ENCODE measurements at regions not wholly inside any gene's neighbourhood (a gene's known extent, or its start where the extent isn't known, plus 50 kb on each side); places are given as distances from the start of the nearest gene placed in this dataset.

DNA sequence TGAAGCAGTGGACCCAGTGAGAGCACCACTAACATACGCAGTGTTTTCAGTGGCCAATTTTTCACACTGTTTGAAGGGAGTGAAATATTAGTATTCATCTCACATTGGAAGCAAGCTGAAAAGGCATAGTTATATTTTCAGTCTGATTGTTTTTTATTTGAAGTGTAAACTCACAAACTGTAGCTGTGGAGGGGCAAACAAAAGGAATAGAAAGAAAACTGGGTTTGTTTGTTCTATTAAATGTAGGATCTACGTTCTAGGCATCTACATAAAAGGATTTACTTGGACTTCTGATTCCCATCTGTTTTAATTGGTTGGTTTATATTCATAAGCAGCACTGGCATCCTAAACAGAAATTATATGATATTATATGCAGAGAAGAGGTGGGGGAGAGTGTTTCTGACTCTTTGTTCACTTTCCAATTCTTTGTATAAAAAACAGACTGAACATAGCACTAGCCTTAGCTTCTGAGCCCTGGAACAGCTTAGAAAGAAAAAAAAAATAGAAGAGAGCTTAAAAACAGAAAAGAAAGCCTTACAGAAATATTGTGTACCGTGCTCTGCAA, 447.8 kb upstream of the KCND2 start:
- H3K27me3 ChIP-seq = no peaks in the 10 kb centered on the region

DNA sequence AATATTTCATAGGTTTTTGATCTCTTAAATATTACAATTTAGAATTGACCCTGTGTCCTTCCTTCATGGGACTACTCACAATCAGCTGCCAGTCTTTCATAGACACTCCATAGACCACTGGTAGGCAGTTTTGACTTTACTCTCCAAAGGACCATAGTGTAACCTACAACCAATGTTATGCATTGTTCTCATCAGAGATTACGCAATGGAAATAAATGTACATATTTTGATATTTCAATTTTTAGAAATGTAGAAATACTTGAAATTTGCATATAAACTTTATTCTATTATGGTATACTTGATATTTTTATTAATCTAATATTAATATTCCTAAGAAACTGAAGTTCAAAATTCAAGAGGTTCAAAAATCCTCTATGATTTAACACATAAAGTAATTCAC, 446.4 kb upstream of the KCND2 start:
- no peaks in the 10 kb centered on the region for H3K27me3 ChIP-seq
- no peaks in the 10 kb centered on the region for H3K36me3 ChIP-seq
- no peak for TF ChIP-seq POLR2A (IDR thresholded peaks at IDR 0.05)
- TF ChIP-seq, protein P1, sequence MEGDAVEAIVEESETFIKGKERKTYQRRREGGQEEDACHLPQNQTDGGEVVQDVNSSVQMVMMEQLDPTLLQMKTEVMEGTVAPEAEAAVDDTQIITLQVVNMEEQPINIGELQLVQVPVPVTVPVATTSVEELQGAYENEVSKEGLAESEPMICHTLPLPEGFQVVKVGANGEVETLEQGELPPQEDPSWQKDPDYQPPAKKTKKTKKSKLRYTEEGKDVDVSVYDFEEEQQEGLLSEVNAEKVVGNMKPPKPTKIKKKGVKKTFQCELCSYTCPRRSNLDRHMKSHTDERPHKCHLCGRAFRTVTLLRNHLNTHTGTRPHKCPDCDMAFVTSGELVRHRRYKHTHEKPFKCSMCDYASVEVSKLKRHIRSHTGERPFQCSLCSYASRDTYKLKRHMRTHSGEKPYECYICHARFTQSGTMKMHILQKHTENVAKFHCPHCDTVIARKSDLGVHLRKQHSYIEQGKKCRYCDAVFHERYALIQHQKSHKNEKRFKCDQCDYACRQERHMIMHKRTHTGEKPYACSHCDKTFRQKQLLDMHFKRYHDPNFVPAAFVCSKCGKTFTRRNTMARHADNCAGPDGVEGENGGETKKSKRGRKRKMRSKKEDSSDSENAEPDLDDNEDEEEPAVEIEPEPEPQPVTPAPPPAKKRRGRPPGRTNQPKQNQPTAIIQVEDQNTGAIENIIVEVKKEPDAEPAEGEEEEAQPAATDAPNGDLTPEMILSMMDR (IDR thresholded peaks at IDR 0.05) = no peak
- no peak for TF ChIP-seq POLR2AphosphoS5 (IDR thresholded peaks at IDR 0.05)
- H3K4me1 ChIP-seq = no peaks in the 10 kb centered on the region
- DNase-seq (ENCODE audit: low spot score in 2 of 2) = no peak
- peaks cover 0 to 7% of the 10 kb centered on the region in 2 donors for H3K9me3 ChIP-seq
- no peak overlapping the region for H3K27ac ChIP-seq
- intact Hi-C loops (cut with DNase I; ENCODE audit: low total_unique reads) = no loop called here
- no peak overlapping the region for H3K4me3 ChIP-seq

More for the DNA sequence above, 447.8 kb upstream of the KCND2 start:
- Histone ChIP-seq H3K9me3 (peaks cover 0 to 13% of the 10 kb centered on the region in 2 donors), H3K4me3 (no peak overlapping the region), H3K4me1 (no peaks in the 10 kb centered on the region), H3K36me3 (no peaks in the 10 kb centered on the region), H3K27ac (no peak overlapping the region)
- no peak for TF ChIP-seq POLR2A (IDR thresholded peaks at IDR 0.05)
- TF ChIP-seq, protein P1 (IDR thresholded peaks at IDR 0.05) = no peak
- no peak for TF ChIP-seq POLR2AphosphoS5 (IDR thresholded peaks at IDR 0.05)
- intact Hi-C loops (cut with DNase I; ENCODE audit: low total_unique reads) = no loop called here
- no peak for DNase-seq (ENCODE audit: low spot score in 2 of 2)

DNA sequence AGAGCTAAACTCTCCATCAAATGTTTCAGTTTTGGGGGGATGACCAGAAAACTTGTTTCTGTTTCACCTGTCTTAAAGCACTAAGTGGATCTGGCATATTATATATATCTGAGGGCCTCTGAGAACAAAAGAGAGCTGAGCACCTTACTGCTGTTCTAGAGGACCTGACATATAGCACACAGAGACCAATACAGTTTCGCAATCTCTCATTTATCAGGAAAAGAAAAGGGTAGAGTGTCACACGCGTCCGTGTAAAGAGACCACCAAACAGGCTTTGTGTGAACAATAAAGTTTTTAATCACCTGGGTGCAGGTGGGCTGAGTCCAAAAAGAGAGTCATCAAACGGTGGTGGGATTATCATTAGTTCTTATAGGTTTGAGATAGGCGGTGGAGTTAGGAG, 434.5 kb upstream of the KCND2 start:
- Histone ChIP-seq H3K36me3 (no peaks in the 10 kb centered on the region), H3K4me1 (no peaks in the 10 kb centered on the region), H3K4me3 (no peak overlapping the region), H3K27me3 (no peaks in the 10 kb centered on the region), H3K27ac (no peak overlapping the region), H3K9me3 (peaks cover 6 to 14% of the 10 kb centered on the region in 2 donors)
- intact Hi-C loops (cut with DNase I; ENCODE audit: low total_unique reads) = loop anchor here (10.0 kb wide), 1 partner anchor 224 kb away; no protein-coding TSS in a partner anchor
- no peak for TF ChIP-seq POLR2AphosphoS5 (IDR thresholded peaks at IDR 0.05)
- TF ChIP-seq POLR2A (IDR thresholded peaks at IDR 0.05) = no peak
- DNase-seq (ENCODE audit: low spot score in 2 of 2) = no peak

DNA sequence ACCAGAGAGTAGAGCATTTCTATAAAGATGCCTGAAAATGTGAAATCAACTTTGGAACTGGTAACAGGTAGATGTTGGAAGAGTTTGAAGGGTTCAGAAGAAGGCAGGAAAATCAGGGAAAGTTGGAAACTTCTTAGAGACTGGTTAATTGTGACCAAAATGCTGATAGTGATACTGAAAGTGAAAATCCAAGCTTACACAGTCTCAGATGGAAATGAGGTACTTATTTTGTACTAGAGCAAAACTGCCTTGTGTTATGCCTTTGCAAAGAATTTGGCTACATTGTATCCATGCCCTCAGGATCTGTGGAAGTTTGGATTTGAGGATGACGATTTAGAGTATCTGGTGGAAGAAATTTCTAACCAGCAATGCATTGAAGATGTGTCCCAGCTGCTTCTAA, 430.6 kb upstream of the KCND2 start:
- DNase-seq (ENCODE audit: low spot score in 2 of 2) = no peak
- H3K9me3 ChIP-seq = peaks cover 6 to 14% of the 10 kb centered on the region in 2 donors
- intact Hi-C loops (cut with DNase I; ENCODE audit: low total_unique reads) = no loop called here
- TF ChIP-seq POLR2AphosphoS5 (IDR thresholded peaks at IDR 0.05) = no peak
- H3K4me3 ChIP-seq = no peak overlapping the region
- no peak overlapping the region for H3K27ac ChIP-seq
- no peaks in the 10 kb centered on the region for H3K4me1 ChIP-seq
- no peaks in the 10 kb centered on the region for H3K36me3 ChIP-seq
- H3K27me3 ChIP-seq = no peaks in the 10 kb centered on the region

DNA sequence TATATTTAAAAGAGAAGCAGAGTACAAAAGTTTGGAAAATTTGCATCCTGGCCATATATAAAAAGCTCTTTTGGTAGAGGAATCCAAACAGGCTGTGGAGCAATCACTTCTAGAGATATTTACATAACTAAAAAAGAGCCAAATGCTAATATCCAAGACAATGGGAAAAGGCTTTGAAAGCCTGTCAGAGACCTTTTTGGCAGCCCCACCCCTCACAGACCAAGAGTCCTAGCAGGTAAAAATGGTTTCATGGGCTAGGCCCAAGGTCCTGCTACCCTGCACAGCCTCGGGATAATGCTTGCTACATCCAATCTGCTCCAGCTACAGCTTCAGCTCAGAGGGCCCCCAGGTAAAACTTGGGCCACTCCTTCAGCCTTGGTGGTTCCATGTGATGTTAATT, 430.2 kb upstream of the KCND2 start:
- no peak for DNase-seq (ENCODE audit: low spot score in 2 of 2)
- Histone ChIP-seq H3K27ac (no peak overlapping the region), H3K9me3 (peaks cover 6 to 14% of the 10 kb centered on the region in 2 donors), H3K27me3 (no peaks in the 10 kb centered on the region), H3K4me1 (no peaks in the 10 kb centered on the region), H3K4me3 (no peak overlapping the region), H3K36me3 (no peaks in the 10 kb centered on the region)
- intact Hi-C loops (cut with DNase I; ENCODE audit: low total_unique reads) = no loop called here
- no peak for TF ChIP-seq POLR2AphosphoS5 (IDR thresholded peaks at IDR 0.05)
- TF ChIP-seq POLR2A (IDR thresholded peaks at IDR 0.05) = no peak
- TF ChIP-seq, protein P1 (IDR thresholded peaks at IDR 0.05) = no peak

DNA sequence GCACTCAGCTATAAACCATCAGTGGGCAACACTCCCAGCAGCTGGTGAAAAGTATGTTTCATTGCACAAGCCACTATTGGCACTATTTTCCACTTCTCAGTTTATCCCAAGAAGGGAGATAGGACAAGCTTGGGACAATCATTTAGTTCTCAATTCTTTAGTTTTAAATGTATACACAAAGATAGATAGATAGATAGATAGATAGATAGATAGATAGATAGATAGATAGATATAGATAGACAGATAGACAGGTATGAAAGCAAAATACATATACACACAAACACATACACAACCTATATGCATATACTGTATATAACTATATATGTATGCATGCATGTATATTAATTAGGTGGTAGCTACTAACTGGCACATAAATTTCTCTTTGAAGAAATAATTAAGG, 411.6 kb upstream of the KCND2 start:
- H3K4me1 ChIP-seq = no peaks in the 10 kb centered on the region
- no peaks in the 10 kb centered on the region for H3K9me3 ChIP-seq
- TF ChIP-seq, protein P1 (IDR thresholded peaks at IDR 0.05) = no peak
- DNase-seq (ENCODE audit: low spot score in 2 of 2) = no peak
- H3K4me3 ChIP-seq = no peak overlapping the region
- no peaks in the 10 kb centered on the region for H3K27me3 ChIP-seq
- H3K36me3 ChIP-seq = no peaks in the 10 kb centered on the region
- H3K27ac ChIP-seq = no peak overlapping the region
- intact Hi-C loops (cut with DNase I; ENCODE audit: low total_unique reads) = no loop called here

All from breast epithelium (tissue), 4 donors.